GM21737 (cell line): ENCODE measurements at regions not wholly inside any gene's neighbourhood (a gene's known extent, or its start where the extent isn't known, plus 50 kb on each side); places are given as distances from the start of the nearest gene placed in this dataset.
"Not testable (repeated sequence)": the region's sequence is repeated elsewhere in the genome, so short reads cannot be mapped to it uniquely, and the experiment has no call there.

Experiments
- ATAC-seq: cut with Tn5 transposase; IDR thresholded peaks from one replicate; pipeline ENCODE4 v1.9.1; 2021; ENCODE audit warnings: mild to moderate bottlenecking, moderate library complexity; ENCODE audit not compliant: unreplicated experiment

DNA sequence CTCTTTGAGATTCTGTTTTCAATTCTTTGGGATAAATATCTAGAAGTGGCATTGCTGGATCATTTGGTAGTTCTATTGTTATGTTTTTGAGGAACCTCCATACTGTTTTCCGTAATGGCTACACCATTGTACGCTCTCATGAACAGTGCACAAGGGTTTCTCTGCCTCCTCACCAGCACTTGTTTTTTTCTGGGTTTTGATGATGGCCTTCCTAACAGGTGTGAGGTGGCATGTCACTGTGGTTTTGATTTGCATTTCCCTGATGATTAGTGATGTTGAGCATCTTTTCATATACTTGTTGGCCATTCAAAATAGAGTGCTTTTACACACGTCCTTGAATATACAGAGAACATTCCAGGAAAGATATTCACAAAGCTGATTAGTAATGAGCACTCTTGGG is 86.8 kb upstream of the ADORA2B start:
- ATAC-seq: not testable (repeated sequence)

DNA sequence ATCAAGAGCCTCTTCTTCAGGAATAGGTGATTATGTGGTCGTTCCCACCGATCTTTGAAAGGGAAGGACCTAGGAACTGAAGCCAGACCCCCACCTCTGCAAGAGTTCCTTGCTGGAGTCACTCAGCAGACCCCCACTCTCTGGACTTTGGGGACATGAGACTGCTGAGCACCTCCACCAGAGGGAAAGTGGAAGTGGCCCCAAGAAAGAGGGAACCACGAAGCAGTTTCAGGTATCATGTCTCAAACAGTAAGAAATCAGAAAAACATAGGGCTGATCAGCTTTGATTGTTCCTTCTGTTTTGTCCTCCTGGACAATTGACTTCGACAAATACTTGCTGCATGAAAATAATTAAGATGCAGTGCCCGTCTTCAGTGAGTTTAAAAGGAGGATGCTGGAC is 84.2 kb upstream of the ADORA2B start:
- ATAC-seq: not testable (repeated sequence)

DNA sequence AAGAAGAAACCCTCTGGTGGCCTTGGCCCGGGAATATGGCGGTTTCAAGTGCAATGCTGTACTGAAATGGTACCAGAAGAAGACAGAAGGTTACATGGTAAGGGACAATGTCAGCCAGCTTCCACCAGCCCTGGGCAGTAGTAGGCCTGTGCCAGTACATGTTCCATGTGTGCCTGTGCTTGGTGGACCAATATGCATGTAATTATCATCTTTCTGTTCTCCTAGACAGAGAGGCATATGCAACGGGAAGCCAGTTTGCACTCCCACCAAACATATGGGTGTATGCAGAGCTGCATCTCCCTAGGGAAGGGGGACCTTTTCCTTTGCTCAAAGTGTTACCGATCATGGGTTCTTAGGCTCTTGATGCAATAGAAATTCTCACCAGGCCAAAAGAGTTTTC is 80.9 kb upstream of the ADORA2B start:
- not testable (repeated sequence) for ATAC-seq

DNA sequence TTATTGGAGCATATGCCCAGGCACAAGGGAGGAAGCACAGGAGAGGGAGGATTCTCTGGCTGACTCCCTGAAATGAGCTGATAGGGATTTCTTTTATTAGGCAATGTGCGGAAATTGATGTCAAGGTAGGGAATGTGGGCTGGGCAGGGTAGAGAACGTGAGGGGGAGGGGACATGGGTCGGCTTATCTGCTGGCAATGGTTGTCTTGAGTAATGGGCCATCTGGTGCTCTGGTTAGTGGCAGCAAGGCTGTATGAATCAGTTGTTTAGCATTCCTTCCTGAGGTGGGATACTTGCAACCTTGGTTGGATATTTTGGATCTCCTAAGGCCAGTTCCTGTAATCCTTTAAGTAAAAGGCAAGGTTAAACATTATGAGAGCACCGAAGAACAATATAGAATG is 80.5 kb upstream of the ADORA2B start:
- ATAC-seq: not testable (repeated sequence)

DNA sequence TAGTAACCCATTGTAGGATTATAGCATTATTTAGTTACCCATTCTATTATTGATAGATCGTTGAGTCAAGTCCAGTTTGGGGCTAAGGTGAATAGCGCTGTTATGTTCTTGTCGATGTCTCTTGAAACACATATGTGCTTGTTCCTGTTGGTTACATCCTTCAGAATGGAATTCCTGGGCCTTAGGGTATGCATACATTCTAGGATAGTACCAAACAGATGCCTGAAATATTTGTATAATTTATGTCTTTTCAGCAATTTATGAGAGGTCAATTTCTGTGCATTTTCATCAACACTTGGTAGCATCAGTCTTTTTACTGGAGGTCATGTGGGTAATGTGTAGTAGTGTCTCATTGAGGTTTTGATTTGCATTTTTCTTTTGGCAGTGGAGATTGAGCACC is 78.9 kb upstream of the ADORA2B start:
- not testable (repeated sequence) for ATAC-seq

DNA sequence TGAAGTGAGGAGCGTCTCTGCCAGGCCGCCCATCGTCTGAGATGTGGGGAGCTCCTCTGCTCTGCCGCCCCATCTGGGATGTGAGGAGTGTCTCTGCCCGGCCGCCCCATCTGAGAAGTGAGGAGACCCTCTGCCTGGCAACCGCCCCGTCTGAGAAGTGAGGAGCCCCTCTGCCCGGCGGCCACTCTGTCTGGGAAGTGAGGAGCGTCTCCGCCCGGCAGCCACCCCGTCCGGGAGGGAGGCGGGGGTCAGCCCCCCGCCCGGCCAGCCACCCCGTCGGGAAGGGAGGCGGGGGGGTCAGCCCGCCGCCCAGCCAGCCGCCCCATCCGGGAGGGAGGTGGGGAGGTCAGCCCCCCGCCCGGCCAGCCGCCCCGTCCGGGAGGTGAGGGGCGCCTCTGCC is 77.6 kb upstream of the ADORA2B start:
- not testable (repeated sequence) for ATAC-seq

DNA sequence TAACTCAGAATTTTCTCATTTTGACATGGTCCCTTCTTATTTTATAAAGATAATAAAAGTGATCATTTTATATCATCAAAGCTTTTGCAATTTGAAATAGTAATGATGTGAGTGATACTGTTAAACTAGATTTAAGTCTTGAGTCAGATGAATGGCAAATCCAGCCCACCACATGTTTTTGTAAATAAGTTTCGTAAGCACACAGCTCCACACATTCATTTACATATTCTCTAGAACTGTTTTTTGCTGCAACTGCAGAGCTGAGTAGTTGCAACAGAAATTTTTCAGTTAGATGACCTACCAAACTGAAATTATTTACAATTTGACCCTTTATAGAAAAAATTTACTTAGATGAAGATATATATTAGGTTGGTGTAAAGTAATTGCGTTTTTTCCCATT is 75.1 kb upstream of the ADORA2B start:
- not testable (repeated sequence) for ATAC-seq

DNA sequence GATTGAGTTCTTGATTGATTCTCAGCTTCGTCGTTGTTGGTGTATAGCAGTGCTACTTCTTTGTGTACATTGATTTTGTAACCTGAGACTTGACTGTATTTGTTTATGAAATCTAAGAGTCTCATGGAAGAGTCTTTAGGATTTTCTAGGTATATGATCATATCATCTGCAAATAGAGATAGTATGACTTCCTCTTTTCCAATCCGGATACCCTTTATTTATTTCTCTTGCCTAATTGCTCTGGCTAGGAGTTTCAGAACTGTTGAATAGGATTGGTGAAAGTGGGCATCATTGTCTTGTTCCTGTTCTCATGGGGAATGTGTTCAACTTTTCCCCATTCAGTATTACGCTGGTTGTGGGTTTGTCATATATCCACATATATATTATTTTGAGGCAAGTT is 72.3 kb upstream of the ADORA2B start:
- not testable (repeated sequence) for ATAC-seq

DNA sequence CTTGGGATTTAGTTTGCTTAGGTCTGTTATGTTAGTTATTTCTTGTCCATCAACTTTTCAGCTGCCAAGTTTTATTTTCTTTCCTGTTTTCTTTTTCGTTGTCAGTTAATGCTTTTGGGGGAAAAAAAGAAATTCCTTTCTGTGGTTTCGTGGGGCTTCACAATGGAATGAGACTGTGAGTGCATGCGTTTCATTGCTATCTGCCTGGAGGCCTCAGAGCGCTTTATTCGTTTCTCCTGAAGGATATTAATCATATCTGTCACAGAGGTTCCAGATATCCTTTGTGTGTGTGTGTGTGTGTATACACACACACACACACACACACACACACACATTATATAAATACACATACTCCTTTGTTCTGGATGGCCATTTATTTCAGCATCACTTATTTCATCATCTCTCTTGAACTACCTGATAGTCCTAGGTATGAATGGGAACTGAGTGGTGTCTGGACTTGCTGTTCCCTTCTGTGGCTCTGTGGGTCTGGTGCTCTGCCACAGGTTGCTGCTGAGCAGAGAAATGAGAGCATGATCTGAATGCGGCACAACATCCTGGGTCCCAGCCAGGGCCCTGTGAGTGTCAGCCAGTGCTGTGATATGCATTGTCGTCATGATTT is 66.9 kb upstream of the ADORA2B start:
- not testable (repeated sequence) for ATAC-seq

DNA sequence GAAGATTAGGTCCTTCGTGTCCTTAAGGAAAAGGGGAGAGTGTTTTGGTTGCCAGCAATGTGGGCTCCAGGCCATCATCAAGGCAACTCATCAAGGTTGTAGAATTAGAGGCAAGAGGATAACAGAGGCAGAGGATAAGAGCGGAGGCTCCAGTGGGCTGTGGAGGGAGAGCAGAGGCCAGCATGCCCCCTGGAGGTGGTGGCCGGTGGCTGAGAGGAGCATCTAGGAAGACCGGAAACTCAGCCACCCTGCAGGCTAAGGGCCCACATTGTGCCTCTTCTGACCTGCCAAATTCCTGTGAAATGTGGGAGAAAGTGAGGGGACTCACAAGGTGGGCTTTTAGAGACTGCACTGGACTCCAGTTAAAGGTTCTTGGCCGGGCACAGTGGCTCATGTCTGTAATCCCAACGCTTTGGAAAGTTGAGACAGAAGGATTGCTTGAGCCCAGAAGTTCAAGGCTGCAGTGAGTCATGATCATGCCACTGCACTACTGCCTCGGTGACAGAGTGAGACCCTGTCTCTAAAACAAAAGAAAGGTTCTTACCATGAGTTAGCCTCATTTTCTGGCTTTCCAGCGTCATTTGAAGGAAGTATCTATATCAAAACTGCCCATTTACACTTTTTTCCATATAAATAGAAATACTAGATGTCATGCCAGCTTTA is 62.7 kb upstream of the ADORA2B start:
- ATAC-seq: no peak

DNA sequence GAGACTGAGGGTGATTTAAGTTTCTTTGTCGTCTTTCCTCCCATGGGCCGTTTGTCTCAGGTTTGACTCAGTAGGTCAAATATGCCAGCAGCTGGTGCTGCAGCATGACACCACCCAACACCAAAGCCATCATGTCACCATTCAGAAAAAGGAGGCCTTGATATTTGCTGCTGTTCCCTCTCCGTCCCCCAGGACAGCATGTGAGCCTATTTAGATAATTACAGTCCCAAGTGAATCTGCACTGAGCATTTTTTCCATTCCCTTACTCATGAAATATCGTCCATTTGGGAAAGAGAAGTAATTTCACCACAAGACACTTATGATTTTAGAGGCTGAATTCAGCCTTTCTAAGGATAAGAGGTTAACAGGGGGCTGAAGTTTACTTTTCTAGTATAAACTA is 62.2 kb upstream of the ADORA2B start:
- ATAC-seq: no peak

DNA sequence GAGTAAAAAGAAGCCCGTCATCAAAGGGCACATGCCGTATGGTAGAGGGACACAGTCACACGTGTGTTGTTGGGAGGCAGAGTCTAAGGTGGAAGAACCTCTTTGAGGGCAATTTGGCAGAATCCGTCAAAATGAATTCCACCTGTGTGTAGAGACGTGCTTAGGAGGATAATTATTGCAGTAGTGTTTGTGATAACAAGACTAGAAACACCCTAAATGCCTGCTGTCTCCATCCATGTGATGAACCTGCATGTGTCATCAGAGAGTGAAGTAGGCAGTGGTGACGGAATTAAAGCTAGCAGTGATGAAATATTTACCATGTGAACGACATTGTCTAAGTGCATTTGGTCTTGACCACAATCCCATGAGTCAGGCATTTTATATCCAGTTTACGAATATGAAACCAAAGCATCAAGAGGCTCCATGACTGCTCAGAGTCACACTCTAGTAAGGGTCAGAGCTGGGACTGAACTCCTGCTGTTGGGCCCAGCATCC is 61.3 kb upstream of the ADORA2B start:
- no peak for ATAC-seq

DNA sequence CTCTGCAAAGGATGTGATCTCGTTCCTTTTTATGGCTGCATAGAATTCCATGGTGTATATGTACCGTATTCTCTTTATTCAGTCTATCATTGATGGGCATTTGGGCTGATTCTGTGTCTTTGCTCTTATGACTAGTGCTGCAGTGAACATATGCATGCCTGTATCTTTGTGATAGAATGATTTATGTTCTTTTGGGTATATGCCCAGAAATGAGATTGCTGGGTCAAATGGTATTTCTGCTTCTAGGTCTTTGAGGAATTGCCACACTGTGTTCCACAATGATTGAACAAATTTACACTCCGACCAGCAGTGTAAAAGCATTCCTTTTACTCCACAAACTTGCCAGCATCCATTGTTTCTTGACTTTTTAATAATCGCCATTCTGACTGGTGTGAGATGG is 60.2 kb upstream of the ADORA2B start:
- no peak for ATAC-seq

DNA sequence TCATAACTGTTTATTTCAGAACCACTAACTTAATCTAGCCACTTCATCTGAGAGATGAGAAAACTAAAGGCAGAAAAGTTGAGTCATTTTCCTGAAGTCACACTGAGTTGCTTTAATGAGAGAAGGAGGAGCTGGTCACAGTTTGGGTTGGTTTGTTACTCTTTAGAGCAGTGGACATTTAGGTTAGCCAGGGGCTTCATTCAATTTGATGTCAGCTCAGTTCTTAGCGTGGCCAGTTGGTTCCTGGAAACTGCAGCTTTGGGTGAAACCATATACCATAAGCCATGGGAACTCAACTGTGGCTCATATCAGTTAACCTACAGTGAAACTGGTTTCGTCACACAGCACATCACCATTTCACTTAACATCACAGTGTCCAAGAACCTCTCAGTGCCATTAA is 59.2 kb upstream of the ADORA2B start:
- no peak for ATAC-seq

DNA sequence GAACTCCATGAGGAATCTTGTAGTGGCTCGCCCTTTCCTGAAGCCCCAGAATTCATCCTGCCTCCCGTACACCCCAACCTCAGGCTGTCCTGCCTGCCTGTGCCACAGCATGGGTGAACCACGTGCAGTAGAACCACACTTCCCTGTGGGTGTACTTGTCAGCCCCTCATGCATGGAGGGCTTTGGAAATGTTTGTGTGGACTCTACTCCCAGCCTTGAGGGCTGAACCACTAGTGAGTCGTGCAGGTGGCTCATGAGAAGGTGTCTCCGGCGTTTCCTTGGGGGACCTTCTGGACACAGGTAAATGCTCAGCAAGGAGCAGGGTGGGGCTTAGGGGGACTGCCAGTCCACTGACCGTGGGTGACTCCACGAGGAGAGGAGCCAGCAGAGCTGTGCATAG is 58.7 kb upstream of the ADORA2B start:
- ATAC-seq: no peak

DNA sequence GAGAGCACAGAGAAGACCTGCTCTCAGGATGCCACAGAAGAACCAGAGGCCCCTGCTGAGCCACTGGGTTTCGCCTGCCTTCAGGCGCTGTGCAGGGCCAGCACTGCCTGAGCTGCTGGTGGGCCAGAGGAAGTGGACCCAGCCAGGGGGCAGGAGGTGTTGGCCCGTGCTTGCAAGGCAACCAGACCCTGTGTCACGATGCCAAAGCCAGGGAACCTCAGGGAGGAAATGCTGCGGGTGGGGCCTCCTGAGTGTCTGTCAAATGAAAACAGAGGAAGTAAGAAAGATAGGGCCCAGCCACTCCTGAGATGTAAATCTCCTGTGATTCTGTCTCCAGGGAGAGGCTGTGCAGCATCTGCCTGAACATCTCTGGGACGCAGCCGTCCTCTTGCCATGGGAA is 58.1 kb upstream of the ADORA2B start:
- no peak for ATAC-seq

DNA sequence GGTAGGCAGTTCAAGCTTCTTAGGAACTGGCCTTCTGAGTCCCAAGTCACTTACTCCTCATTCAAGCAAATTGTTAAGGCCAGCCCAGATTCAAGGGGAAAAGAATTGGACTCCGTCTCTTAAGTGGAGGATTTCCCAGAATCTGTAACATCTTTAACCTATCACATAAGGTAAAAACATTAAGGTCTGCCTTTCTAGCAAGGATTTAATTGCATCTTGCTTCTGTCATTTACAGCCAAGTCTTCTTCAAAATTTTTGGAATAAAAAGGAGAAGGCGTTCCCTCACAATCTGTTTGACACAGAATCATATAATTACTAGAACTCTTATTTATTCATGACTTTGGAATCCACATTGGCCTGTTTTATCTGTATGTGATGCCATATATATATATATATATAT is 56.5 kb upstream of the ADORA2B start:
- ATAC-seq: no peak

DNA sequence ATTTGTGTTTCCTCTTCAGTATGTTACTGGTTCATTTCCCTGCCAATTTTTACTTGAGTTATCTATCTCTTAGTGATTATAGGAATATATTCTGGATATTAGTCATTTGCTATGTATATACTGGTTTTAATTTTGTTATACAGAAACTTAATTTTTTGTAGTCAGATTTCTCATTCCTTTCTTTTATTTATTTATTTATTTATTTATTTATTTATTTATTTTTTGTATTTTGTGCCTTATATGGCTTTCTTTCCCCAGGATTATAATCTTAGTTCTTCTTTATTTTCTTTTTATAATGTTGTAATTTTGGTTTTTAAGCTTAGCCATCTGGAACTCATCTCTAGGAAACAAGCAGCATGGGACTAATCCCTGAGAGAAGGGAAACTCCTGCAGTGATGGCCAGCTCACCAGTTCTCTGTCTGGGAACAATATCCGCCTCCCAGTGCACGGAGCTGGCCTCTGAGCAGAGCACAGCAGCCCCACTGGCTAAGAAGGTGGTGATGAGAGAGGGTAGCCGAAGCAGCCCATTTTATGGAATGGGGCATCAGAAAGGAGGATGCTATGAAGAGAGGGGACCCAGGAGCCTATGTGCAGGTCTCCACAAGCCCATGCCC is 54.5 kb upstream of the ADORA2B start:
- ATAC-seq: no peak

DNA sequence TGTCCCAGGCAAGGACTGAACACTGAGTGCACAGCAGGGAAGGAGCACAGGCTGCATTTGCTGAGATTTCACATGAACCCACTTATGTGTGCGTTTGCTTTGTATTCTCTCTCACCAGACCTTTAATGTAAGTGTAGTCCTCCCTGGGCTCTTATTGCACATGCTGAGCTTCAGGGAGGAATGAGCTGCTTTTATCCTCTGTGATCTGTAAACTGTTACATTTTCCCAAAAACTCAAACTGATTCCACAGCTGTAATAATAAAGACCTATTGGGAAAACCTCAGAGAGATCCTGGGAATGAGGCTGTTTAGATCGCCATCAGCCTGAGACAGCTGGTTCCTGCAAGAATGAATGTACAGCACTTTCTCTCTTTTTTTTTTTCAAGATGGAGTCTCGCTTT is 53.6 kb upstream of the ADORA2B start:
- ATAC-seq: no peak

DNA sequence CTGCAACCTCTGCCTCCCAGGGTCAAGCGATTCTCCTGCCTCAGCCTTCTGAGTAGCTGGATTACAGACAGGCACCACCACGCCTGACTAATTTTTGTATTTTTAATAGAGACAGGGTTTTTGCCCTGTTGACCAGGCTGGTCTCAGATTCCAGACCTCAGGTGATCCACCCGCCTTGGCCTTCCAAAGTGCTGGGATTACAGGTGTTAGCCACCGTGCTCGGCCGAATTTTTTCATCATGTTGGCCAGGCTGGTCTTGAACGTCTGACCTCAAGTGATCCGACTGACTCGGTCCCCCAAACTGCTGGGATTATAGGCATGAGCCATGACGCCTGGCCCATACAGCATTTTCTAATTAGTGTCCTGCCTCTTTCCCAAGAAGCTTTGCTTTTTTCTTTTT is 52.7 kb upstream of the ADORA2B start:
- no peak for ATAC-seq

DNA sequence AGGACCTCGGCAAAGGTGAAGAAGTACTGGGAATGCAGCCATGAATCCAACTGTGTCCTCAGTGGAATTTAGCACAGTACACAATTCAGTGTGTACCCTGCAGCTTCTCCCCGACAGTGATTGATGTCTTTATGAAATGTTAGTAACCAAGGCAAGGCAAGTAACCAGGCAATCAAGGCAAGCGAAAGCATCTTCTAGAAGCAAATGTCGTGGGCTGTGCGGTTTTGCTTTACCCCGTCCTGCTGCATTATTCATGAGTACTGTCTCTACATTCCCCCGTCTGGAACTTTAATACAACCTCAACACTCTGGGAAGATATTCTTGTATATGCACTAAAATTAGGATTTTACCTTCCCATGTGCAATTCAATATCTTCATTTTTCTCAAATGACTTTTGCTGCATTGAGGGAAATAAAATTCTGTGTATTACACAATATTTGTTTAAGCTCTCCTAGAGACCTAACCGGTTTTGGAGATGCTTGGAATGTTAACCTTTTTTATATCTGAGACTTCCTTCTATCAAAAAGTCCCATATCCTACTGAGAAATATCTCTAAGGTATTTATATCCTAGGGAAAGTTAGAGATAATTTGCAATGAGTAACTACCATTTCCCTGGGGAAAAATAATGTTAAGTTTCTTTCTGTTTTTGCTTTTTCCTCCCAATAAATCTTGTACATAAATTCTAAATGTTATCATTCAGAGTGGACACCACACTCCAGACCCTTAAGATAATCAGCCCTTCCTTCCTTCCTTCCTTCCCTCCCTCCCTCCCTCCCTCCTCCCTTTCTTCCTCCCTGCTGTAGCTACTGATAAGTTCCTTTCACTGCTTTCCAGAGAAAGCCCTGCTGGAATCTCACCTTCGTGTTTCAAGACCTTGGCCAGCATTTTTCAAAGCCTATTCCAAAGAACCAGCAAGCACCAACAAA is 51.9 kb upstream of the ADORA2B start:
- ATAC-seq: no peak
